GM12873 (cell line): ENCODE measurements at regions not wholly inside any gene's neighbourhood (a gene's known extent, or its start where the extent isn't known, plus 50 kb on each side); places are given as distances from the start of the nearest gene placed in this dataset.

Source experiments
- TF ChIP-seq, protein P1 (sequence below): IDR thresholded peaks from 2 replicates; pipeline ENCODE4 v1.5.1; 2012; ENCODE audit warnings: low read depth, mild to moderate bottlenecking, moderate library complexity, low read length, control low read depth; ENCODE audit not compliant: insufficient read depth; ENCODE audit errors: missing control alignments

DNA sequence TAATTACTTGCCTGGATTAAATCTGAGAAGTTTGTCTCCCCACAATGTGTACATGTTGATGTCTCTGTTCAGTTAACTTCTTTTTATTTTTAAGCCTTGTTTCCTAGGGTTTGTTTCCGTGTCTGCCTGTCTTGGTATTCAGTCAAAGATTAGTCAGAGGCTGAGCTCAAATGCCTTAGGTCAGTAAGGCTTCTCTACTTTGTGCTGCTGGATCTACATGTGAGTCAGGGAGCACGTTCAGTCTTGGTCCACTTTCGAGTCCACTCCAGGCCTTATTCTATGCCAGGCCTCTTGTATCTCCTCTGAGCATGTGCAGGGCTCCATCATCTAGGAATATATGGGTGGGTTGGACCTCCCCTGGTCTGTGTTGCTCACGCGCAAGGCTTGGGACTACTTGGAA lies 93.3 kb upstream of the FZD8 start:
- TF ChIP-seq, protein P1, sequence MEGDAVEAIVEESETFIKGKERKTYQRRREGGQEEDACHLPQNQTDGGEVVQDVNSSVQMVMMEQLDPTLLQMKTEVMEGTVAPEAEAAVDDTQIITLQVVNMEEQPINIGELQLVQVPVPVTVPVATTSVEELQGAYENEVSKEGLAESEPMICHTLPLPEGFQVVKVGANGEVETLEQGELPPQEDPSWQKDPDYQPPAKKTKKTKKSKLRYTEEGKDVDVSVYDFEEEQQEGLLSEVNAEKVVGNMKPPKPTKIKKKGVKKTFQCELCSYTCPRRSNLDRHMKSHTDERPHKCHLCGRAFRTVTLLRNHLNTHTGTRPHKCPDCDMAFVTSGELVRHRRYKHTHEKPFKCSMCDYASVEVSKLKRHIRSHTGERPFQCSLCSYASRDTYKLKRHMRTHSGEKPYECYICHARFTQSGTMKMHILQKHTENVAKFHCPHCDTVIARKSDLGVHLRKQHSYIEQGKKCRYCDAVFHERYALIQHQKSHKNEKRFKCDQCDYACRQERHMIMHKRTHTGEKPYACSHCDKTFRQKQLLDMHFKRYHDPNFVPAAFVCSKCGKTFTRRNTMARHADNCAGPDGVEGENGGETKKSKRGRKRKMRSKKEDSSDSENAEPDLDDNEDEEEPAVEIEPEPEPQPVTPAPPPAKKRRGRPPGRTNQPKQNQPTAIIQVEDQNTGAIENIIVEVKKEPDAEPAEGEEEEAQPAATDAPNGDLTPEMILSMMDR: no peak

DNA sequence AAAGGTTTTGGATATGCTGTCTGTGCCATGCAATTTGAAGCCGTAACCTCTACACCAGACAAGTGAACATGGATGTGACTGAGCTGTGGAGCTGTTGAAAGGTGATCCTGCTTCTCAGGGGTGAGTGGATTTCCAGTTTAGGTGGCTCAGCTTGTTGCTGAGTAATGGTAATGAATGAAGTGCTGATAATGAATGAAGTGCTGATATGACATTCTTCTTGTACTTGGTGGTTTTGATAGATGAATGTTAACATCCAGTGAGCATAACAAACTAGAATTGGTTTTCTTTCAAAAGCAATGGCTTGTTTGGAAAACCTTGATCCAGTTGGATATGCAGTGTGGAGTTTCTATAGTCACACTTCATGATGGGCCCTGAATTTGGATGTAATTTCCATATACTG lies 89.7 kb upstream of the FZD8 start:
- TF ChIP-seq, protein P1: no peak

DNA sequence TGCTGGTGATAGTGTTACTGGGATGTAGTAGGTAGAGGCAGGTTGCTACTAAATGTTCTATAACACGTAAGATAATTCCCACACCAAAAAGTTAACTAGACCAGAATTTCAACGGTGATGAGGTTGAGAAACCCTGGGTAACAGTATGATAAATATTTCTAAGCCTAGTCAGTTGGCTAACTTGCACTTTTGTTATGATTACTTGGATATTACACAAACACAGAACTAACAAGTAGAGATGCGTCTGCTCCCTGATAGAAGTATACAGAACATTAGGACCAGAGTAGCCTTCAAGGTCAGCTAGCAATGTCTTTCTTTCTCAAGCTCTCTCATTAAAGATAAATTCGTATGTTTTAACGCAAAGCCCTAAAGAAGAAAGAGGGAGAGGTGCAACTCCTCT lies 86.2 kb upstream of the FZD8 start:
- TF ChIP-seq, protein P1: no peak

DNA sequence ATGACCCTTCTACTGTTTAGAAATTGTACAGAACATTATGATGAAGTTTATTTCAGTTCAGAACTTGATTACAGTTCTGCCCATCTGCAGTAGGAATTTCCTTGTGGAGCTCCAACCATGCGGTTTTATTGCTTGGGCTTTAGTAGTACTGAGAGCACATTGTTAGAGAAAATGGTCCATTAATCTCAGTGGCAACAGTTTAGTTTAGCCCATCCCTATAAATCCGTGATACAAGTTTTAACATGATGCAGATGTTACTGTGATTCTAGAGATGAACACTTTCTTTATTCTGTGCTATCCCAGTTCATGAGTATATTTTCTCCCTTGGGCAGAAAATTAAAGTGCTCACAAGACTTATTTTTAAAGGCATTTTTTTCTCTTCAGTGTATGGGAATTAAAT lies 84.8 kb upstream of the FZD8 start:
- TF ChIP-seq, protein P1: no peak

DNA sequence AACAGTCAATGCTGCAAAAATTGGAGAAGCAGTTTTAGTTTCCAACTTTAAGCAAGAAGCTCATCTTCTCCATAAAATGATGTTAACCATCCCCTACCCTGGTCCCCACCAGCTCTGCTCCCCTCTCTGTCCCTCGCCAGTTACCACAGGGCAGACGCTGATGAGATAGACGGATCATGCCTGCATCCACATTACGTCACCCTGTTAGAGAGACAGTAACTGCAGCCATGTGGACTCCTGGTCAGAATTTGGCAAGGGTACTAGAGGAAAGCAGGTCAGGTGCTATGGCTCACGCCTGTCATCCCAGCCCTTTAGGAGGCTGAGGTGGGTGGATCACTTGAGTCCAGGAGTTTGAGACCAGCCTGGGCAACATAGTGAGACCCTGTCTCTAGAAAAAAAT lies 81.9 kb upstream of the FZD8 start:
- TF ChIP-seq, protein P1: no peak

DNA sequence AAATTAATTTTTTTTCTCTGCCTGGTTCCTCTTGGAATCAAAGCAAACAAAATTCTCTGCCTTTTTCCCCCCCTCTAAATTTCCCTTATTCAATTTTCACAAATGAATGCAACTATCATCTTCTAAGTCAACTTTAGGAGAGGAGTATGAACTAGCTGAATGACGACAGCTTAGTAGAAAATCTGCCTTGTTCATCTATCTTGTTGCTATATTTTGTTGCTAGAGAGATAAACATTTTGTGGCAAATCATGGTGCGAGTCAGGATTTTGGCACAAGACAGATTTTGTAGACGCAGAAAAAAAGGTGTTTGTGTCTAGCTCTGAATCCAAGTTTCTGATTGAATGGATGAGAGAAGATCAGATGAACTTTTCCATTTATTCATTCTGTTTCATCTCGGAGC lies 81.0 kb upstream of the FZD8 start:
- TF ChIP-seq, protein P1: no peak

DNA sequence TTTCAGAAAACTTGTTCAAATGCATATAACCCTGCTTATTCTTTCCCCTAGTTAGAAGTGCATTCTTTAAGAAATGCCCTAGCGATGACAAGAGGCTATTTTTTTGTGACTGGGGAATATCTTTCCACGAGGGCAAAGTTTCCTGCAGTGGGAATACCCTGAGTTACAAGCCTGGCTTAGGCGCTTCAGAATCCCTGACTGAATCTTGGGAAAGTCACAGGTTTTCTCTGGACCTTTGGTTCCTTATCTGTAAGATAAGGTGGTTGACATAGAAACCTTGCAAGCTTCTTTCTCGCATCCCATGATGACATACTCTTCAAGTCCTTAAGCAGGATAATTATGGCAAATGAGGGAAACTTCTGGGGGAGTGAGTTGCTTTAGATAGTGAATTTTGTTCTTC lies 80.5 kb upstream of the FZD8 start:
- TF ChIP-seq, protein P1: no peak
